Body of pancreas (tissue), 4 donors: ENCODE measurements at regions not wholly inside any gene's neighbourhood (a gene's known extent, or its start where the extent isn't known, plus 50 kb on each side); places are given as distances from the start of the nearest gene placed in this dataset.

Source experiments
- CTCF ChIP-seq, 7 experiments: fragments of 450-650 bp in 4 of 7; fragments of 200-600 bp in 3 of 7; sonication (generic) in 3 of 7; IDR thresholded peaks; one replicate each; pipeline ENCODE4 v1.5.1; 2016 to 2019; ENCODE audit warnings: antibody characterized with exemption in 7 of 7
- POLR2A ChIP-seq, 3 donors: fragments of 450-650 bp; IDR thresholded peaks; one replicate each; pipeline ENCODE4 v1.6.1; 2016; ENCODE audit warnings: antibody characterized with exemption in 3 of 3, mild to moderate bottlenecking in 2 of 3

DNA sequence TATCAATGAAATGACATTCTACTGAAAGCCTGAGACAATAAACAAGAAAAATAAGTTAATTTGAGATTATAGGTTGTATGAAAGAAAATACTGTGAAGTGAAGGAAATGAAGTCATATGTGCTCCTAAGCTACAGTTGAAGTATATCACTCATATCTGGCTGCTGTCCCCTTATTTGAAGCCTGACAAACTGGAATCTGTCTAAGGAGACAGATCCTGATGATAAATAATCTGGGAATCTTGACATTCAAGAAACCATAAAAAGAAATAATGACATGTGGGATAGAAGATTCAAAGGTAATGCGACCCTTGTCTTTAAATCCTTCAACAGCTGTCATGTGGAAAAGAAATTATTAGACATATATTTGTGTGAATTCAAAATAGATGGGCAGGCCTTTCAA lies 424.5 kb upstream of the LMCD1 start:
- TF ChIP-seq CTCF (IDR thresholded peaks at IDR 0.05) (no peak), POLR2A (IDR thresholded peaks at IDR 0.05) (no peak)
